T-helper 9 cell (primary cell): ENCODE measurements at regions not wholly inside any gene's neighbourhood (a gene's known extent, or its start where the extent isn't known, plus 50 kb on each side); places are given as distances from the start of the nearest gene placed in this dataset.

Experiments used
- DNase-seq: peaks from one replicate; pipeline ENCODE4 v3.0.0-alpha.2; 2020

DNA sequence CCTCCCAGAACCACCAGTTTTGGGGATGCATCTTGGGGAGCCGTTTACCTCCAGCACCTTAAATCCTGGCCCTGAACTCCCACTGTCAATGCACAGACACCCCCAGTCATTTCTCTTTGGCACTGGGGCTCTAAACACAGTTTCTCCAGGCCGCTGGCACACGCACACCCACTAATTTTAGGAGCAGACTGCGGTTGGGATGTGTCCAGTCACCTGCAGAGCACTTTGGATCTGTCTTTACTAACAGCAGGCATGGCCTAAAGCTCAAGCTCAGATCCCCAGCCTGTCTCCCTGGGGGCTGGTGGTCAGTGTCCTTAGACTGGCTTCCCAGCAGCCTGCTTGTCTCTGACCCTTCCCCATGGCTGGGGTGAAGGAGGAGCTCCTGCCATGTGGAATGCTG is 49.9 kb downstream of the SYNE3 start:
- DNase-seq = no peak

DNA sequence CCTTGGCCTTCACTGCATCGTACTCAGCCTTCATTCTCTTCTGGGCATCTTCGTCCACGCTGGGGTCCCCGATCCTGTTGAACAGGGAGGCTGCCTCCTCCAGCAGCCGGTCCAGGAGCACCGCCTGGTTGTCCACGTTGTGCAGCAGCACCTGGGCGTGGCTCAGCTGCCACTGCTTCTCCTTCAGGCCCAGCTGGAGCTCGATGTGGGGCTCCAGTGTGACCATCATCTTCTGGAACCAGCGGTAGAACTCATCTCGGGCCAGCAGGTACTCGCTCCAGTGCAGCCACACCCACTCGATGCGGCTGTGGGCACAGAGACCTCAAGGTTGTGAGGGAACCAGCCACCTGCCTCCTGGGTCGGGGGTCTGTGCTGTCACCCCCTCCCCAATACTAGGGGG is 50.5 kb downstream of the SYNE3 start:
- no peak for DNase-seq

DNA sequence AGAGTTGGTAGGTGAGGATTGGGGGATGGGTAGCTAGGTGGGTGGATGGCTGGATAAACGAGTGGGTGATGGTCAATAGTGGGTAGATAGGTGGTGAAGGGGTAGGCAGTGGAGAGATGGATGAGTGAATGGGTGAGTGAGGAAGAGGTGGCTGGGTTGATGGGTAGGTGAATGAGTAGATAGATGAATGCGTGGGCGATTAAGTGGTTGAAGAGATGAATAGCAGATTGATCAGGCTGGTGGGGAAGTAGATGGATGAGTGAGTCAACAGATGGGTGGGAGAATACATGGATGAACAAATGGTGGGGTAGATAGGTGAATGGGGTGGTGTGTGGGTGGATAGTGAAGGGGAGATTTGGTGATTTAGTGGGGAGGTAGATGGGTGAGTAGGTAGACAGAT is 51.1 kb downstream of the SYNE3 start:
- DNase-seq = no peak

DNA sequence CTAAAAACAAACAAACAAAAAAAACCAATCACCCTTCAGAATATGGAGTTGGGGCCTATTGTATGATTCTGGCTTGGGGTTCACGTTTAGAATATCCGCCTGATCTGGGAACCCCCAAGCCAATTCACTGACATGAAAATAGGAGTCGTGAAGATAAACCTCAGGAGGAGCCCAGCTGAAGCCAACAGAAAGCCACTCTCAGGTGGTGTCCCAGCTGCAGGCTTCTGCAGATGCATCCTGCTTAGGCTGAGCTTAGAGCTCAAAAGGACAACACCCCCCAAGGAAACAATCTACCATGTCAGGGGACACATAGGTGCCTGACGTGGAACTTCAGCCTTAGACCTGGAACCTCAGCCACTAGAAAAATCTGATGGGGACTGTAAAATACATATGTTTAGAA is 51.9 kb downstream of the SYNE3 start:
- DNase-seq = no peak

DNA sequence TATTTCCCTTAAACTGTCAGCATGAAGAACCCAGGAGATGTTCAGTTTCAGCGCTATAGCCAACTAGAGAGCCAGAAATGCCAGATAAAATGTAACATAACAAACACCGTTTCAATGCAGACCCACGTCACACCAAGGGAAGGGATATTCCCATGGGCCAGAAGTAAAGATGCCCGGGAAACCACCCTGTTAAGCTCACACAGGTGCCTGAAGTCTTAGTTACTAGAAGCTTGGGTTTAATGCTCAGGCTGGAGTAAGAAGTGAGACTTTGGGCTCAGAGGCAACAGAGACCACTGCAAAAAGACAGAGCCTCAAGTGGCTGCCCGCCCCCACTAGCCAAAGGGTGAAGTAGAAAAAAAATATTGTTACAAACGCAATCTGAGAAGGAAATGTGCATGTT is 52.3 kb downstream of the SYNE3 start:
- no peak for DNase-seq

DNA sequence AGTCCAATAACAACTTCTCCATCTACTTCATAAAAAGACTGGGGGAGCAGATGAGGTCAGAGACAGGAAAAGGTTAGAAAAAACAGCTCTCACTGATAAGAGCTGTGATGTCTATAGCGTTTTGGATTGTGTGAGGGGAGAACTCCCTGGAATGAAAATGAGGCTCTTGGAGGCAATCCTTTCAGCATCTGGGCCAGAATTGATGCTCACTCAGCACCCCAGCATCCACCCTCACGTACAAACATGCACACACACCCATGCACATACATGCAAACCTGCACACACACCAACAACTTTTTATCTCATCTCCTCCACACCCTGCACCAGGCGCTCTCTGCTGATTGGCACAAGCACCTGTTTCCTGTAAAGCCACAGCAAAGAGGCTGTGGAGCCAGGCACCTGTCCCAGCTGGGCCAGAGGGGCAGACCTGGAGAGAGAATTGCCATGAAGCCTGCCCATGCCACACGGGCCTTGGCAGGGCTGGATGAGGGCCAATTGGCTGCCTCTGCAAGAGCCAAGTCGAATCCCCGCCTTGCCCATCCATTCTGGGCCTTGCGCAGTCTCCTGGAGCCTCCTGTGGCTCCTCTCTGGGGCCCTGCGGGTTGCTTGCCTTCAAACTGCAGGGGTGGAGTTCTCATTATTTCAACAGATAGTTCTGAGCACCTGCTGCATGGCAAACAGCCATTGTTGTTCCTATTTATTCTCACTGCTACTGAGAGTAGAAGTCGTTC is 53.1 kb downstream of the SYNE3 start:
- DNase-seq = peak; percentile 22

DNA sequence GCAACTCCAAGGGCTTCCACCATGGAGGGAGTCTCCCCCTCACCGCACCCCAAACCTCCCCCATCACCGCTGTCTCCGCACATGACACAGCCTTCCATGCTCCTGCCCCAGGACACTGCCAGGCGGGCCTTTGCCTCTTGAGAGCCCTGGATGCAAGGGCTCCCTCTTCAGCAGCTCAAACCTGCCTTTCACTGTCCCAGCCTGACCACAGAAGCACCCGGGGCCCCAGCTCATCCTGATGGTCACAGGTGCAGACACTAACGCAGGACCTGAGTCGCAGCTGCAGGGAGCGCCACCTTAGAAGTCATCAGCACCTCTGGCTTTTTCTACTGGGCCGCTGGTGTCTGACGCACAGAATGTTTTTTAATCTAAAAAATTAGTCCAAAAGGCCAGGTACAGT is 54.0 kb downstream of the SYNE3 start:
- no peak for DNase-seq

DNA sequence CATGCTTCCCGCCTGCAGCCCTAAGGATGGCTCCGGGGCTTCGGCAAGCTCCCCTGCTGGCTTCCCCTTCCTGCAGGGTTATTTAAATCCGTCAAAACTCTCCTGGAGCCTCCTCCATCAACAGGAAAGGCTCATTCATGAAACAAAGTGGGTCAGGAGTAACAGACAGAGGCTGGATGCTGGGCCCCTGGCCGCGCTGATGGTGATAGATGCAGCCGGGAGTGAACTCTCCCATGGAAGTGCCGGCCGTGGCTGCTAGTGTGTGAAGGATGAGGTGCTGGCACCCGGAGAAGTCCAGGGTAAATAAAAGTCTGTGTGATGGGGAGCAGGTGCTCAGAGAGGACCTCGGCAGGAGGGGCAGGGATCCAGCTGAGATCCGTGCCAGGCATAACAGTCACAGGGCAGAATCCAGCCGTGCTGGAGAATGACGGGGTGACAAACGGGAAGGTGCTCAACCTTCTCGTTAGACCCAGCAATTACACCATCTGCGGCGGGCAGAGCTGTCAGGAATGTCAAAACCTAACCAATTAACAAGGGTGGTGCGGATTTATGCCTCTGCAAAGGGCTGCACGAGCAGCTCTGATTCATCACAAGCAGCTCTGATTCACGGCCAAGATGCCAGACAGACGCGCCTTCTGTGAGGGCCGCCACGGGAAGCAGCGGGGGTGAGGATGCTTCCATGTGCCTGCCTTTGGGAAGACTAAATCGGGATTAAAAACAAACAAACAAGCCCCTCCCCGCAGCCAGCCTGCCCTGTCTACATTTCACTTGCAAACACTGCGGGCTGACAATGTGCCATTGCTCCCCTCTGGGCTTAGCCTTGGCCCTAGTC is 55.6 kb downstream of the SYNE3 start:
- DNase-seq = no peak

DNA sequence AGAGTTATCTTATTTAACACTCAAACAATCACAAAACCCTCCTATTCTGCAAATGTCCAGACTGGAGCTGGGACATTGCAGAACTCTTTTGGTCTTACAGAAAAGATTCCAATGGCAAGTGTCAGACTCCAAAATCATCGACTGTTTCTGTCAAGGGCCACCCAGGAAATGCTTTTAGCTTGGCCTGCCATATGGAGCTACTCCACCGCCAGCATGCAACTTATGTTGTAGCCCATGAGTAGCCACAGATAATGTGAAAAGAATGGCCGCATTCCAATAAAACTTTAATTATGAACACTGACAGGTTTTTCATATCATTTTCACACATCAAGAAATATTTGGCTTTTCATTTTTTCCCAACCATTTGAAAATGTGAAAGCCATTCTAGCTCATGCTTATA is 57.5 kb downstream of the SYNE3 start:
- no peak for DNase-seq

DNA sequence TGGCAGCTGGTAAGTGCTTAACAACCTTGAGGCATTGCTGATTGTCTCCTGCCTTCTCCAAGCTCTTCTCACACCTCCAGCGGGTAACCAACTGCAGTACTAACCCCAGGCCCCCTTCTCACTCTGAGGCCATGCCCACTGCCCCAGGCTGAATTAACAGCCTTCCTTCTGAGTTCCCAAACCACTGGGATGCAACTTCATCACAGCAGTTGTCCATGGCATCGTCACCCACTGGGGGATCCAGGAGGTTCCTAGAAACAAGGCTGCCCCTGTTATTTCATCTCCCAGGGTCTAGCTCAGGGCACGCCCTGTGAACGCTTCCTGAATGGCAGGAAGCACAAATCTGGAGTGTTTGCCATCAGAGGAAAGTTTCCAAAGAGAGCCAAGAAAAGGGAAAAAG is 58.0 kb downstream of the SYNE3 start:
- no peak for DNase-seq

DNA sequence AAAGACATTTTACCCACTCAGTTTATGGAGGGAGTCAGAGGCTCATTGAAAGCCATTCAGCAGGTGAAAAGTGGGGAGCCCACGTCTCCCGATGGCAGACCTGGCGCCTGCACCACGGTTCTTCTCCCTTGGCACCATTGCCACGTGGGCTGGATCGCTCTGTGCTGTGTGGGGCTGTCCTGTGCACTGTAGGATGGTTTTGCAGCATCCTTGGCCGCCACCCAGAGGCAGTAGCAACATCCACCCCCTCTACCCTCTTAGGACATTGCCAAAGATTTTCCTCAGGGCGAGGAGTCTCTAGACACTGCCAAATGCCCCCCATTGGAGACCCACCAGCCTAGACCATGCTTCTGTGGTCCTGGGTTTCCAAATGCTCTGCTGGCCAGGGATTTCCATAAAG is 60.2 kb downstream of the SYNE3 start:
- no peak for DNase-seq

DNA sequence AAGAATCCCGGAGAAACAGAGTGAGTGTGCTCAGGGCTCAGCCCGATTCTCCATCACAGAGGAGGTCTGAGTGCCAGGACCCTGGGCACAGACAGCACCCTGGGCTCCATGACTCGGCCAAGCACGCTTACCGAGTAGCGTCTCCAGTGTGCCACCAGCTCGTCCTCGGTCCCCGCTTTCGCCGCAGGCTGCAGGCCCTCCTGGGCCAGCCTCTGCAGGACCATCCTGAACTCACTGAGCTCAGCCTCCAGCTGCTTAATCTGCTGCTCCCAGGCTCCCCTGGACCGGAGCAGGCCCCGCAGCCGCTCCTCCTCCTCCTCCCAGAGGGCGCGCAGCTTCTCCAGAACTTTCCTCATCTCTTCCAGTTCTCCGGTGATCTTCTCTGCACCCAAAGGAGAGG is 61.2 kb downstream of the SYNE3 start:
- no peak for DNase-seq

DNA sequence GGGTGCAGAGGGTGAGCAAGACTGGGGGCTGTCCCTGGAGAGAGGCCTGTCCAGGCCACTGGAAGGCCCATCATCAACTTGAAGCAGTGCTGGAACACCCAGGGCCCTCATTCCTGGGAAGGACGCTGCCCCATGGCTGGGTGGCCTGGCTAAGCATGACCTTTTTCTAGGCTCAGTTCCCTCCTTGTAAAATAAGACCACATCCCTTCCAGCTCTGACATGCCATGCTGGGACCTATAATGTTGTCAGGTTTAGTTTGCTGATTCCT is 62.8 kb downstream of the SYNE3 start:
- no peak for DNase-seq

DNA sequence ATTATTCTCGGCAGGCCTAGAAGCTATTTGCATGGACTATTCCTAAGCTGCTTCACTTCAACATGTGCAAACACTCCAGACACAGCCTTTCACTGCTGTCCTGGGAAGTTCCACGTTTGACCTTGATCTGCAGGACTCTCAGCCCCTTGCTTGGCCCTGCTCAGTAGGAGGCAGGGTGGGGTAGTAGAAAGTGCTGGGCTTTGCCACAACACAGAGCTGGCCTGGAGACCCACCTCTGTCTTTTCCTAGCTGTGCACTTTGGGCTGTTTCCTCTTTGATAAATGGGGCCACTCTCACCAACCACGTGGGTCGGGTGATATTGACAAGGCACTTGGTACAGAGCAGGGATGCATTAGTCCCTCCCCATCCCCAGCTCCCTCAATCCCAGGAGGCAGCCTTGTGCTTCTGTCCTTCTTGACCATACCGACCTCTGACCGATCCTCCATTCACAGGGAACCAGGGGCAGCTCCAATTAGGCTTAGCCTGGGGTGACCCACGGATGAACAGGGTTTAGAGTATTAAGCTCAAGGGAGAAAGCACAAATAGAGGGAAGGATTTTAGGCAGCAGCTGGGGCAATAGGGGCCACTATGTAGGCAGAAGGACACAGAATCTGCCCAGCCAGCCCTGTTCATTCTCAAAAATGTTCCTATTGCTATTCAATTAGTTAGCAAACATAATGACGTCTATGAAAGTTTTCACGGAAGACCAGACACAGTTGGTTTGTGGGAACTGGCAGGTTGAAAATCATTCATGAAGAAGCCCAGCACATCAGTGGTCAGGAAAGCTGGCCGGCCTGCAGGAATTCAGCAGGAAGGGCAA is 63.3 kb downstream of the SYNE3 start:
- no peak for DNase-seq

DNA sequence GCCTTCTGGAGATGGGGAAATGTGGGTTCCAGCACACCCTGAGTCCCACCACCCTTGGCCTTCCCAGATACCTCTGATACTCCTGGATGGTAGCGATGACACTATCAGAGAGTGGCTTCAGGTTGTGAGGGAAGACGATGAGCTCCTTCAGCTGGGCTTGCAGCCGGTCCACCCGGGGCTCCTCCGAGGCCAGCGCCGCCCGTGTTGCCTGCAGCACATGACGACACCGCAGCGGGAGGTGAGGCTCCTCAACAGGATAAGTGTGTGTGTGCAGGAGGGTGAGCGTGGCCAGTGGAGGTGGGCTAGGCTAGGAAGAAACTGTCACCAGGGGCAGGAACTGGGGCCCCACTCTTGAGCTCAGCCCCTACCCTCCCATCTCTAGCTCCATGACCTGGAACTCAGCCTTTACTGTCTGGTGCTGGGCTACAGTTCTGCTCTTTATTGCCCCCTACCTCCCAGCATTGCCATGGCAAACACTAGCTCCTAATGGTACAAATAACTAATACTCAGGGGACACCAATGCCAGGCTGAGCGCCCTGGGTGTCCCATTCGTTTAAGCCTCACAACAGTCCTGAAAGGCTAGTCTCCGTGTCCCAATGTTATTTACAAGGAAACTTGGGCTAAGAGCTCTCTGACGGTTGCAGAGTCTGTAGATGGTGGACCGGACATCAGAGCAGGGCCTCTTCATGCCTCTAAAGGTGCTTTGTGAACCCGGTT is 64.1 kb downstream of the SYNE3 start:
- DNase-seq = no peak

DNA sequence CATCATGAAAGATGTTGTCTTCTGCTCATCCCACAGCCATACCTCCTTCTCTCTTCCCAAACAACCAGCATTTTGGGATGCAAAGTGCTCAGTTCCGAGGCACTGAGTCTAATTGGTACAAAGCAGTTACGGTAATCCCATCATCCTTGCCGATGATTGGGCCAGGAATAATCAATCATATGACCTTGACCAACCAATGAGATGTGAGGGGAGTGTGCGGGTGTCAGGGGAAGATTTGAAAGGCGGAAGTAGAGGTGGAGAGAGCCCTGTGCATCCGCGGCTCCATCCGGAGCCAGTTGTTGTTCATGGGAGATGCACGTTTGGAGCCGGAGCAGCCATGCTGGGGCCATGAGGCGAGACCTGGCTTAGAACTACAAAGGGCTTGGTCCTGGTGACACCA is 67.3 kb downstream of the SYNE3 start:
- DNase-seq = no peak

DNA sequence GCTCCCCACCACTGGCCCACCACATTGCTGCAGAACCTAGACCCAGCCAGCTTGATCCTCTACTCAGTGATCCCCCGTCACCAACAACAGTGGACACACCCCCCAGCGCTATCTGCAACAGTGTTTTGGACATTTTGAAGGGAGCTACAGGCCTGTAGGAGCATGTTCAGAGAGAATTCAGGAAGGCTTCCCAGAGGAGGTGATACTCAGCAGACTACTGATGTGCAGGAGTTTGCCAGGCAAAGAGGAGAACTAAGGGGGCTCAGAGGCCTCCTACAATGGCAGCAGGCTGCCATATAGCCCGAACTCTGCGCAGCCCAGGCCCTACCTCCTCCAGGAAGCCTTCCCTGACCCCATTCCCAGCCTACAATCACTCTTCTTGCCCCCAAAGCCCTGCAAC is 70.0 kb downstream of the SYNE3 start:
- DNase-seq = no peak

DNA sequence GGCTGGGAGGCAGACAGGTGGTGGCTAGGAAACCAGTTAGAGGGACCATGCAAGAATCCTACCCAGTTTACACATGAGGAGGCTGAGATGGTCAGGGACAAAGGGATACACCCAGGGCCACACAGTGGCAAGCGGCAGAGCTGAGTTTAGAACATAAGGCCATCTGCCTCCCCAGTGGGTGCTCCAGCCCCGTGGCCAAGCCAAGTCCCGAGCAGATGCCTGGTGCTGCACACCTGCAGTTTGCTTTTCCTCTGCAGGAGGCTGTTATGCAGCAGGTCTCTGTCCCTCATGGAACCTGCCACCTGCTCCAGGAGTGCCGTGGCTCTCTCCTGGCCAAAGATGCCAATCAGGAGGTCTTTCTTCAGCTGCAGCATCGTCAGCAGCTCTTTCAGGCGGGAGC is 70.8 kb downstream of the SYNE3 start:
- DNase-seq = no peak

DNA sequence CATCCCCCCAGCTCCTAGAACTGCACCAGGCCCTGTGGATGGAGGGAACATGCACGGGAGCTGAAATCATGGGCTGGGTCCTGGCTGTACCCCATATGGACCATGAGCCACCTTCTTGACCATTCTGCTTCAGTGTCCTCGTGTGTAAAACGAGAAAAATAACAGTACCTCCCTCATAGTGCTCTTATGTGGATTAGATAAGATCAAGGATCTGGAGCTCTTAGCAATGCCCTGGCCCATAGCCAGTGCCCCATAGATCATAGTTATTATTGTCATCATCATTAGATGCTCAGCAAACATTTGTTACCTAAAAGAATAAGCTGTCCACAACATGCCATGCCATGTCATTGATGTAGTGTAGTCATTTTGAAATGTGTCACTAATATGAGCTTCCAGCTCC is 71.3 kb downstream of the SYNE3 start:
- no peak for DNase-seq

DNA sequence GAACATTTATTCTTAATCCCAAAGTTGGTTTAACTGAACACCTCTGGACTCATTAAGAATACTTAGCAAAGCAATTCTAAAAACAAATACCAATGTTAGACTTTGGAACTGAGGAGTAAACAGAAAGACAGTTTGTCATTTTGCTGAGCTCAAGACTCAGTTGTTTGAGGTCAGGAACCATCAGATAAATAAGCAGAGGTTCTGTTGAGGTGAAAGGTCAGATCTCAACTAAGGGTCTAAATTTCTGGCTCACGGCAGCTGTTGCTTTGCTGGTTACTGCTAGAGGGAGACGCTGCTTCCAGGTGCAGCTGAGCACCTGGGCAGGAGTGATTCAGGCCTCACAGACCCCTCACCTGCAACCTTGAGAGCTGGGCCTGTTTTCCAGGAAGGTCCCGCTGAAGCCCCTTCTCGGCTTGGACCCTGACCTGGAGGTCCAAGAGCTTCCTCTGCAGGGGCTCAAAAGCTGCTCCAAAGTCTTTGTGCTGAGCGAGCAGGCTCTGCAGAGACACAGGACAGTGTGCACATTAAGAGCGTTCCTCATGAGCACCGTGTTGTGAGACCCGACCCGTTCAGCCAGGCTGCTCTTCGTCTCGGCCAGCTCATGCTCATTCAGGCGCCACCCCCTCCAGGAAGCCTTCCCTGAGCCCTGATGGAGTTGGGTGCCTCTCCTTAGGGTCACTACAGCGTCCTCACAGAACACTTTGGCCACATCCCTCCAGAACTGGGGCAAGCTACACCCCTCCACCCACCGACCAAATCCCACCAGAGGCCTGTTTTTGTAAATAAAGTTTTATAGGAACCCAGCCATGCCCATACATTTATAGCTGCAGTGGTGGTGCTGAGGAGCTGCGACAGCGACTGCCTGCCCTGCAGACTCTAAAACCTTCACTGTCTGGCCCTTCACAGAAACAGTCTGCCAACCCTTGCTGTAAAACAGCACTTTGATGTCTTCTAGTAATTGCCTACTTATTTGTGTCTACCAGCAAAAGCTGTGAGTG is 72.0 kb downstream of the SYNE3 start:
- no peak for DNase-seq

DNA sequence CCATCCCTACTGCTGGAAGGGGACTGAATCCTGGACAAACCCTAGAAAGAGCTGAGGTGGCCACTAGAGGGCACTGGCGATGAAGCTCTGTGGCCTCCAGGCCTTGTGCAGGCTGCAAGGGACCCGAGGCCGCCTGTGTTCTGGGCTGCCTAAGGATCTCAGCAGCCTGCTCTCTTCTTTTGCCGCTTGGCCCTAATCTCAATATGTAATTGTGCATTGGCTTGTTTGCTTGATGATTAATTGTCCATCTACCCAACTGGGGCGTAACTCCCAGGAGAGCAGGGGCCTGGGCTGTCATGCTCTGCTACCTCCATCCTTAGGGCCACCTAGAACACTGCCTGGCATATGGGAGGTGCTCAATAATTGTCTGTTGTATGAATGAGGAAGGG is 73.8 kb downstream of the SYNE3 start:
- peak; percentile 61 for DNase-seq

DNA sequence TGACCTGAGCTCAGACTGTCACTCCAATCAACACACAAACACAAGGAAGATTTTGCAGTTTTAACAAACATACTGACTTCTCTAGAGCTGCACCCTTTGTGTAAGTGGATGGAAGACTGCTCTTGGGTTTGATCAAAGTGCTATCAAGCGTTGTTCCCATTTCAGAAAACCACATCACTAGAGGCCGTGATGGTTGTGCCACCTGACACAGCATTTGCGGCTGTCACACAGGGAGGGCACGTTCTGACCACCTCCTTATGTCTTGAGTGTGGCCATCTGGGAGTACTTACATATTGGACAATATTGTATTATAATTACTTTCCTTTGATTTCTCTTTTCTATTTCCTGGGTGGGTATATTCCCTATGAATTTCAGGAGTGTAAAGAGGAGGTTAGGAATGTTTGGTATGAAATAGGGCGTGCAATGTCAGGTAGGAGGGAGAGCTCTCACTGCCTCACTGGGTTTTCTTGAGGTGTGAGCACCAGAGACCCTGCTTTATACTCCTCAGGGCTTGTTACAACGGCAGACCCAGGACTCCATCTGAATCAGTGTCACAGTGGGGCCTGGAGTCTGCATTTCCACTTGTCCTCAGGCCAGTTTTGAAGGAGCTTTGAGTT is 74.3 kb downstream of the SYNE3 start:
- no peak for DNase-seq
